Loucy (cell line): ENCODE measurements at regions not wholly inside any gene's neighbourhood (a gene's known extent, or its start where the extent isn't known, plus 50 kb on each side); places are given as distances from the start of the nearest gene placed in this dataset.

Experiments used
- CTCF ChIP-seq: fragments of 200-600 bp; sonication (generic); conservative IDR thresholded peaks from 2 replicates; pipeline ENCODE4 v1.5.1; 2014; ENCODE audit warnings: mild to moderate bottlenecking, antibody characterized with exemption, low read length
- EZH2phosphoT487 ChIP-seq: fragments of 200-600 bp; IDR thresholded peaks from 2 replicates; pipeline ENCODE4 v1.6.1; 2018; ENCODE audit warnings: antibody characterized with exemption, mild to moderate bottlenecking, moderate library complexity, borderline replicate concordance

GRCh38 chr3:22315925-22316324 is 564.9 kb upstream of the ZNF385D start:
- TF ChIP-seq CTCF (no peak), EZH2phosphoT487 (no peak)
